ENCODE measurements at regions not wholly inside any gene's neighbourhood (a gene's known extent, or its start where the extent isn't known, plus 50 kb on each side); places are given as distances from the start of the nearest gene placed in this dataset.
A peak's percentile ranks its signal among the peaks of the same experiment; 100 is the strongest.
"Not testable (repeated sequence)": the region's sequence is repeated elsewhere in the genome, so short reads cannot be mapped to it uniquely, and the experiment has no call there.

- no peak for DNase-seq (ENCODE audit: low spot score)
Observed at GRCh38 chr5:98500811-98501210, 272.7 kb upstream of the RGMB start.

GRCh38 chr5:98503616-98504015 lies 269.8 kb upstream of the RGMB start:
- DNase-seq (ENCODE audit: low spot score): no peak

- no peak for DNase-seq (ENCODE audit: low spot score)
Observed at GRCh38 chr5:98504505-98504904, 269.0 kb upstream of the RGMB start.

- peak; percentile 39 for DNase-seq (ENCODE audit: low spot score)
Observed at GRCh38 chr5:98510143-98510985, 263.1 kb upstream of the RGMB start.

GRCh38 chr5:98513380-98513779 lies 260.1 kb upstream of the RGMB start:
- DNase-seq (ENCODE audit: low spot score): no peak

- no peak for DNase-seq (ENCODE audit: low spot score)
Observed at GRCh38 chr5:98514215-98514614, 259.2 kb upstream of the RGMB start.

GRCh38 chr5:98516701-98517100 lies 256.8 kb upstream of the RGMB start:
- DNase-seq (ENCODE audit: low spot score): no peak

- DNase-seq (ENCODE audit: low spot score): no peak
Observed at GRCh38 chr5:98517560-98518366, 255.7 kb upstream of the RGMB start.

GRCh38 chr5:98518754-98519153 lies 254.7 kb upstream of the RGMB start:
- DNase-seq (ENCODE audit: low spot score): no peak

GRCh38 chr5:98519571-98519970 lies 253.9 kb upstream of the RGMB start:
- DNase-seq (ENCODE audit: low spot score): no peak

- no peak for DNase-seq (ENCODE audit: low spot score)
Observed at GRCh38 chr5:98521821-98522220, 251.6 kb upstream of the RGMB start.

GRCh38 chr5:98524773-98525172 lies 248.7 kb upstream of the RGMB start:
- no peak for DNase-seq (ENCODE audit: low spot score)

- no peak for DNase-seq (ENCODE audit: low spot score)
Observed at GRCh38 chr5:98527846-98528245, 245.6 kb upstream of the RGMB start.

GRCh38 chr5:98529321-98529720 lies 244.1 kb upstream of the RGMB start:
- no peak for DNase-seq (ENCODE audit: low spot score)

GRCh38 chr5:98530224-98530623 lies 243.2 kb upstream of the RGMB start:
- DNase-seq (ENCODE audit: low spot score): no peak

GRCh38 chr5:98535901-98536300 lies 237.6 kb upstream of the RGMB start:
- no peak for DNase-seq (ENCODE audit: low spot score)

- DNase-seq (ENCODE audit: low spot score): no peak
Observed at GRCh38 chr5:98540056-98540455, 233.4 kb upstream of the RGMB start.

GRCh38 chr5:98541641-98542040 lies 231.8 kb upstream of the RGMB start:
- no peak for DNase-seq (ENCODE audit: low spot score)

- DNase-seq (ENCODE audit: low spot score): no peak
Observed at GRCh38 chr5:98543490-98543889, 230.0 kb upstream of the RGMB start.

GRCh38 chr5:98546924-98547323 lies 226.5 kb upstream of the RGMB start:
- not testable (repeated sequence) for DNase-seq (ENCODE audit: low spot score)

- DNase-seq (ENCODE audit: low spot score): no peak
Observed at GRCh38 chr5:98556712-98557111, 216.8 kb upstream of the RGMB start.

- no peak for DNase-seq (ENCODE audit: low spot score)
Observed at GRCh38 chr5:98557916-98558315, 215.5 kb upstream of the RGMB start.
